NCI-H2196 (cell line): ENCODE measurements at regions not wholly inside any gene's neighbourhood (a gene's known extent, or its start where the extent isn't known, plus 50 kb on each side); places are given as distances from the start of the nearest gene placed in this dataset.
"Not testable (repeated sequence)": the region's sequence is repeated elsewhere in the genome, so short reads cannot be mapped to it uniquely, and the experiment has no call there.

ENCODE experiments used
- DNase-seq: peaks from one replicate; lab custom pipeline; 2025; ENCODE audit not compliant: unreplicated experiment; lab: John Stamatoyannopoulos, UW

DNA sequence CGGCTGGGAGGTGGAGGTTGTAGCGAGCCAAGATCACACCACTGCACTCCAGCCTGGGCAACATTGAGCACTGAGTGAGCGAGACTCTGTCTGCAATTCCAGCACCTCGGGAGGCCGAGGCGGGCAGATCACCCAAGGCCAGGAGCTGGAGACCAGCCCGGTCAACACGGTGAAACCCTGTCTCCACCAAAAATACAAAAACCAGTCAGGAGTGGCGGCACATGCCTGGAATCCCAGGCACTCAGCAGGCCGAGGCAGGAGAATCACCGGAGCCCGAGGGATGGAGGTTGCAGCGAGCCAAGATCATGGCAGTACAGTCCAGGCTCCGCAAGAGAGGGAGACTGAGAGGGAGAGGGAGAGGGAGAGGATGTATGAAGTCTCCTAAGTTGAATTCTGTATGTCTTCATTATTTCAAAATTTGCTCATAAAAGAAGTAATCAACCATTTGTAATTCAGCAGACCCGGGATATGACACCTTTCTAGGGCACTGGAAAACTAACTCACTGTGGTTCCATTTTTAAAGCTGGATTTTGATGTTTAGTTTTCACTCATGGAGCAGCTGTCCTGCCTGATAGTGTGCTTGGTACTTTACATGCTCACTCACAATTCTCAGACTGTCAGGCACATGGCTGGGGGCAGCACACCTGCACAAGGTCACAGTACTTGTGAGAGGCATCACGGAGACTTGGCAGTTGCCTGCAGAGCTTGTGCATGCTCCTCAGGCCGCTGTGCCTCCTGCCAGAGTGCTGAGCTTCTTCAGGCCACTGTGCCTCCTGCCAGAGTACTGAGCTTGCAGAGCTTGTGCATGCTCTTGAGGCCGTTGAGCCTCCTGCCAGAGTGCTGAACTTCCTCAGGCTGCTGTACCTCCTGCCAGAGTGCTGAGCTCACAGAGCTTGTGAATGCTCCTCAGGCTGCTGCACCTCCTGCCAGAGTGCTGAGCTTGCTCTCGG is 106.2 kb downstream of the ERMARD start:
- DNase-seq, result no peak

DNA sequence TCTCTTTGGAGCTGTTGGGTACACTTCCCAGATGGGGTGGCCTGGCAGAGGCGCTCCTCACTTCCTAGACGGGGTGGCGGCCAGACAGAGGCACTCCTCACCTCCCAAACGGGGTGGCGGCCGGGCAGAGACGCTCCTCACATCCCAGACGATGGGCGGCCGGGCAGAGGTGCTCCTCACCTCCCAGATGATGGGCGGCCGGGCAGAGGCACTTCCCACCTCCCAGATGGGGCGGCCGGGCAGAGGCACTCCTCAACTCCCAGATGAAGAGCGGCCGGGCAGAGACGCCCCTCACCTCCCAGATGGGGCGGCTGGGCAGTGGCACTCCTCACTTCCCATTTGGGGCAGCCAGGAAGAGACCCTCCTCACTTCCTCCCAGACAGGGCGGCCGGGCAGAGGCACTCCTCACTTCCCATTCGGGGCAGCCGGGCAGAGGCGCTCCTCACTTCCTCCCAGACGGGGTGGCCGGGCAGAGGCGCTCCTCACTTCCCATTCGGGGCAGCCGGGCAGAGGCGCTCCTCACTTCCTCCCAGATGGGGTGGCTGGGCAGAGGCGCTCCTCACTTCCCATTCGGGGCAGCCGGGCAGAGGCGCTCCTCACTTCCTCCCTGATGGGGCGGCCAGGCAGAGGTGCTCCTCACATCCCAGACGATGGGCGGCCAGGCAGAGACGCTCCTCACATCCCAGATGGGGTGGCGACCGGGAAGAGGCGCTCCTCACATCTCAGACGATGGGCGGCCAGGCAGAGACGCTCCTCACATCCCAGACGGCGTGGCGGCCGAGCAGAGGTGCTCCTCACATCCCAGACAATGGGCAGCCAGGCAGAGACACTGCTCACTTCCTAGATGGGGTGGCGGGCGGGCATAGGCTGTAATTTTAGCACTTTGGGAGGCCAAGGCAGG is 105.3 kb downstream of the ERMARD start:
- not testable (repeated sequence) for DNase-seq

DNA sequence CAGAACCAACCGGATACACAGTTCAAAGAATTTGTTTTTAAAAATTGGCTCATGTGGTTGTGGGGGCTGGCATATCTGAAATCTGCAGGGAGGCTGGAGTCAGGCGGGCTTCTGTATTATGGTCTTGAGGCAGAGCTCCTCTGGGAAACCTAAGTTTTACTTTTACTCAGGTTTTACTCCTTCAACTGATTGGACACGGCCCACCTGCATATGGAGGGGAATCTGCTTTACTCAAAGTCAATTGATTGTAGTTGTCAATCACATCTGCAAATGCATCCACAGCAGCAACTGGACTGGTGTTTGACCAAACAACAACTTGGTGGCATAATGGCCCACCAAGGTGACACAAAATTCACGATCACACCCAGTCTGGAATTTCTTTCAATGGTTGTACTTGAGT is 103.4 kb downstream of the ERMARD start:
- DNase-seq, result no peak

DNA sequence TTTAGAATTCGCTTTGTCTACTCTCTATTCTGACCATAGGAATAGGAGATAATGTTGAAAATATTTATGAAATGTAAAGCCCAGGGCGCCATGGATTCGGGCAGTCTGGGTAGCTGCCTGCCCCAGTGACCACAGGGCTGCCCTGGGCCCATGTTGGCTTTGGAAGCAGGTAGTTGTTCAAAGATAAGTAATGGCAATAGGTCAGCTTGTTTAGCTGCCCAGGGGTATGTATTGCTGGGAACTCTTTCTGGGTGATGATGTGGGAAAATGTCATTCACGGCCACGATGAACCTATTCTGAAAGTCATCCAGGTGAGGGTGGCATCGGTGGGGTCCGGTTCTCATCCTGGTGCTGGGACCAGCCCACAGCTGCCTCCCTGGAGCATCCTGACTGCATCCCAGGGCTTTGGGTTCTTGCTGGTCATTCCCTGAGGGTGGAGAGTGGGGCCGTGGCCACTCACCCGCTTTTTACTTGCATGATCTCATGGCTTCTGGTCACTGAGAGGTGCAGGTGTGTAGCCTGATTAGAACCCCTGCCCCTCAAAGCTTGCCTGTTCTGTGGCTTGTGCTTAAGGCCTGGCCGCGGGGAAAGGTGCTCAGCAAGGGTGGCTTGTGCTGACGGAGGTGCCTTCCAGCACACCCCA is 102.8 kb downstream of the ERMARD start:
- DNase-seq, result no peak

DNA sequence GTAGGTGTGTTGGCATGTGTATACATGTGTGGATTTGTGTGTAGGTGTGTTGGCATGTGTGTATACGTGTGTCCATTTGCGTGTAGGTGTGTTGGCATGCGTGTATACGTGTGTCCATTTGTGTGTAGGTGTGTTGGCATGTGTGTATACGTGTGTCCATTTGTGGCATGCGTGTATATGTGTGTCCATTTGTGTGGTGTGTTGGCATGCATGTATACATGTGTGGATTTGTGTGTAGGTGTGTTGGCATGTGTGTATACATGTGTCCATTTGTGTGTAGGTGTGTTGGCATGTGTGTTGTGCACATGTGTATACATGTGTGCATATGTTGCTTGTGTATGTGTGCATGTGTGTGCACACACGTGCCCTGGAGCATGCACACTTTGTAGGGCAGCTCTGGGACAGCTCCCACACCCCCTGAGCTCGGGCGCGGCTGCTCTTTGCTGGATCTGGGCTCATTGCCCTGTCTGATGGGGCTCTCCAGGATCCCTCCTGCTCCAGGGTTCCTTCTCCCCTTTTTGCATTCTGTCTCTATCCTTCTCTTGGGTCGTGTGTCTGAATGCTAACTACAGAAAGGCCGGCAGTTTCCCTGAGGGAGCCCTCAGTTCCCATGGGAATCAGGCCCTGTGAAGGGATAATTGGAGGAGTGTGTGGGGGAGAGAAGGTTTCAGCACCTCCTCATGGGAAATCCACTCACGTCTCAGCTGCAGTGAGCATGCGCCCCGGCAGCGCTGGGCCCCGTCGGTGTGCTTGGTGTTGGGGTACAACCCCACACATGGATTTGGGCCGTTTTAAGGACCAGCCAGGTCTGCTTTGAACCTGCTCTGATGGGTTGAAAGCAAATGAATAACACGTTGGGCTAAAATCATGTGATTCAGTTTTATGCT is 102.0 kb downstream of the ERMARD start:
- DNase-seq, result no peak

DNA sequence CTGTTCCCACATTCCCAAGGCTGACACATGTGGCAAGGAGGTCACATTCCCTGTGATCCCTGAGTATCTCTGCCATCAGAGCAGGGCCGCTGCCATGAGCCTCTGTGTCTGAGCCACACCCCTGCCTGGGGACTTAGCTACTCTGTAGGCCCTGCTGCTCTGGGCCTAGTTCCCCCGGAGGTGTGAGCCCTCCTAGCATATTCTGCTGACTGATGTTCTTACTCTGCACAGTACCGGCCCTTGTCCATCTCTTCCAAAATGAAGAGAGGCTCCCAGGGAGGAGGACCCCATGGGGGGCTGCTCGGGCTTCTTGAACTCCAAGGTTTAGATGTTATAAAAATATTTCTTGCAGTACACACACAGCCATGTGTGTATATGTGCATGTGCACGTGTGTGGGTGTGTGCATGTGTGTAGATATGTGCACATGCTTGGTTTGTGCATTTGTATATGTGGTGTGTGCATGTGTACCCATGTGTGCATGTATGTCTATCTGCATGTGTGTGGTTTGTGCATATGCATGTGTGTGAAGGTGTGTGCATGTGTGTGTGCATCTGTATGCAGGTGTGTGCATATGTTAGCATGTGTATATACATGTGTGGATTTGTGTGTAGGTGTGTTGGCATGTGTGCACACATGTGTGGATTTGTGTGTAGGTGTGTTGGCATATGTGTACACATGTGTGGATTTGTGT is 101.2 kb downstream of the ERMARD start:
- no peak for DNase-seq

DNA sequence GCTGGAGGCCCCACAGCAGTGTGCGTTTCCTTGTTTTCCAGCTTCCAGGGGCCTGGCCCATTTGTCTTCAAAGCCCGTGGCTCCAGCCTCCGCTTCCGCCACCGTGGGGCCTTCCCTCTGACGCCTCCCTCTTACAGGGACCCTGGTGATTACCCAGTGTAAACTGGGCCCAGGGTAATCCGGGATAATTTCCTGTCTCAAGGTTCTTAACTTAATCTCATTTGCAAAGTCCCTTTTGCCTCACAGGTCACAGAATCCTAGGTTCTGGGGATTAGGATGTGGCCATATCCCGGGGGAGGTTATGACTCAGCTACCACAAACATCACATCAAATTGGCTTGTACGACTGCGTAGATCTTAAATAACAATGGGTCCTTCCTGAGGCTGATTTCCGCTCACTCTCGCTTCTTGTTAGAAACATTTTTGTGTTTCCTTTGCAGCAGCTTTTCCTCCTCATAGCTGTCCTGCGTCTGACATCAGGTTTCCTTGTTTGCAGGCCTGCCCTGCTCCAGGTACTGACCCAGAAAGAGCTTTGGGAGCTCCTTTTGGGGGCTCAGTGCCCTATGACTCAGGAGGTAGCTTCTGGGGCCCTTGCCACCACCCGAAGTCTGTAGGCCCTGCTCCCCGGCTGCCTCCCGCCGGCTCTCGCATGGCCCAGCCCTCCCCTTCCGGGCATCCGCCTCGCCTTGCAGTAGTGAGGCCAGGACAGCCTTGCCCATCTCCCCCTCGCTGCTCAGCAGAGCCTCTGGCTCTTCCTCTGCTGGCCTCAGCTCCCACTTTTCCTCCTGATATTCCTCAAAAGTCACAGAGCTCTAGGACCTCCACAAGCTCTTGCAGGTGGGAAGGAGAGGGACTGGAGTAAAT is 100.5 kb downstream of the ERMARD start:
- no peak for DNase-seq

DNA sequence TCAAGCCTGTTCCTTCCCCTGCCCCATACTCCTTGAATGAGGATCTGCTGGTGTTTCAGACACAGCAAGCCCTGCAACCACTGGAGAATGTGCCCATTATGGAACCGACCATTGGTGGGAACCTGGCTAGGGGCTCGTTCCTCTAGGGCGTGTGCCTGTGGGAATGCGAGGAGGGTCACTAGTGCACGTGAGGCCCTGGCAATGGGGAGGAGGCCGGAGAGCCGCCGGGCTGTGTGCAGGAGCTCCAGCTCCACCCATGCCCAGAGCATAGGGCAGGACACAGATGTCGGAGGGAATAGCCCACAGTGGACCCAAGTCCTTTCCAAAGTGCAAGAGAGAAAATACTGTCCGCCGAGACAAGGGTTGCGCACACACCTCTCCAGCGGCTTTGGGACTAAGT is 99.3 kb downstream of the ERMARD start:
- DNase-seq, result no peak

DNA sequence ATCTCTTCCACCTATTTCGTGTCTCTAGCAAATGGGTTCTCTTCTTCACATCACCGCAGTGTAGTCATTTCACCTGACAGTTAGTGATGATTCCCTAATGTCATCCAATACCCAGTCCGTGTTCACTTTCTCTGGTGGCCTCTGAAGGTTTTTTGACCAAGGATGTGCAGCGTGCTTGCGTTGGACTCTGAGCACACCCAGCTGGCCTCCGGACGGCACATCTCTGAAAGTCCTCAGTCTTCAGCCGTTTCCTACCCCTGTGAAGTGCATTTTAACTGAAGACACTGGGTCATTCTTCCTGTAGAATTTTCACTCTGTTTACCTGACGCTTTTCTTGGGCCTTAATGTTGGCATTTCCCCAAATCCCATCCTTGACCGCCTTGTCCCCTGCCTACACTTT is 98.7 kb downstream of the ERMARD start:
- DNase-seq, result no peak

DNA sequence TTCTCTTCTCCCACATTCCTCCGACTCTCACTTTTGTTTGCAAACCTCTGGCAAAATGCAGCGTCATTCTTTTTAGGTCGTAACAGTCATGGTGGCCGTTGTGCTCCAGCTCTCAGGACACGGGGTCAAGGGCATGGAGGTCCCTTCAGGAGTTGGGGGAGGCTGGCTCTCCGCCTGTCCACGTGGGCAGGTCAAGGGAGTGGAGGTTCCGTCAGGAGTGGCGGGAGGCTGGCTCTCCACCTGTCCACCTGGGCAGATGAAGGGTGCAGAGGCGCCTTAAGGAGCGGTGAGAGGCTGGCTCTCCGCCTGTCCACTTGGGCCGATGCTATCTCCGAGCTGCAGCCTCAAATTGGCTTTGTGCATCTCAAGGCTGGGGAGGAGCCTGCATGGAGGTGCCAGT is 98.0 kb downstream of the ERMARD start:
- no peak for DNase-seq

DNA sequence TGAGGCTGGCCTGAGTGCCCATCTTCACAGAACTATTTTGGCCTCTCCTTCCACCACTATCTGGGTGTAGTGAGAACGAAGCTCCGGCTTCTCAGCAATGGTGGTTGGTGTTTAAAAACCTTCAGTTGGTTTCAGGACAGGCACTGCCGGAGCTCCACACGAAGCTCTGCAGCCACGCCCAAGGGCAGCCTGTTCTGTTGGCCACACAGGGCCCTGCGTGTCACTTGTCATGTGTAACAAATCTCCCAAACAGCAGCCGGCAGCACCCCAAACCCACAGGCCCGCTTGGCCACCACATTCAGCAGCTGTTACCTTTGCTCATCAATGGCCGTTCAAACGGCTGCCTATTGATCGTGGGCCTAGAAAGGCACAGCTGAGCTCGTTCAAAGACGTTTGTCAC is 97.5 kb downstream of the ERMARD start:
- DNase-seq, result no peak

DNA sequence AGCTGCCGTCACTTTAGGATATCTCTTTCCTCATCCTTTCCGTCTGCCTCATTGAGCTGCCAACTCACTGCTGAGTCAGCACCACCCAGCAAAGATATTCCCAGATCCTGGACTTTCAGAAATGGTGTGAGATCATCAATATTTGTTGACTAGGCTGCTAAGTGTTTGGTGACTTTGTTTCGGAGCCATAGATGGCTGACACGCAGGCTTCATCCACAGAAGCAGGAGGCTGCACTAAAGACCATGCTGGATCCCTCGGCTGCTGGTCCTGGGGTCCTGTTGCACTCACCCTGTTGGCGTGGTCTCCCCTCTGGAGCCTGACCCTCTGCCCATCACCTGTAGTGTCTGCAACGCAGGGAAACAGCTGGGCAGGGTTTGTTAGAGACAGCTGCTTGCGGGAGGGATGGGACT is 96.5 kb downstream of the ERMARD start:
- no peak for DNase-seq

DNA sequence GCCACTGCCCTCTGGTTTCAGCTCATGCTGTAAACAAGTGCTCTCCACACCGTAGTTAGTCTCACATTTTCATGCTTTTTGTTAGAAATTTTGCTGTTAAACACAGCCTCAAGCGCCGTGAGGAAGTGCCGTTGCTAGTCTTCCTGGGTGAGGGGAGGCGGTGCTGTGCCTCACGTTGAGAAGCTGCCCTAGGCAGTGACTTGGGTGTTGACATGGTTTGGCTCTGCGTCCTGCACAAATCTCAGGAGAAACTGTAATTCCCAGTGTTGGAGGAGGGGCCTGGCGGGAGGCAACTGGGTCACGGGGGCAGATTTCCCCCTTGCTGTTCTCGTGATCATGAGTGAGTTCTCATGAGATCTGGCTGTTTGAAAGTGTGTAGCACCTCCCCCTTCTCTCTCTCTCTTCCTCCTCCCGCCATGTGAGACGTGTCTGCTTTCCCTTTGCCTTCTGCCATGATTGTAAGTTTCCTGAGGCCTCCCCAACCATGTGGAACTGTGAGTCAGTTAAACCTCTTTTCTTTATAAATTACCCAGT is 95.8 kb downstream of the ERMARD start:
- DNase-seq, result no peak

DNA sequence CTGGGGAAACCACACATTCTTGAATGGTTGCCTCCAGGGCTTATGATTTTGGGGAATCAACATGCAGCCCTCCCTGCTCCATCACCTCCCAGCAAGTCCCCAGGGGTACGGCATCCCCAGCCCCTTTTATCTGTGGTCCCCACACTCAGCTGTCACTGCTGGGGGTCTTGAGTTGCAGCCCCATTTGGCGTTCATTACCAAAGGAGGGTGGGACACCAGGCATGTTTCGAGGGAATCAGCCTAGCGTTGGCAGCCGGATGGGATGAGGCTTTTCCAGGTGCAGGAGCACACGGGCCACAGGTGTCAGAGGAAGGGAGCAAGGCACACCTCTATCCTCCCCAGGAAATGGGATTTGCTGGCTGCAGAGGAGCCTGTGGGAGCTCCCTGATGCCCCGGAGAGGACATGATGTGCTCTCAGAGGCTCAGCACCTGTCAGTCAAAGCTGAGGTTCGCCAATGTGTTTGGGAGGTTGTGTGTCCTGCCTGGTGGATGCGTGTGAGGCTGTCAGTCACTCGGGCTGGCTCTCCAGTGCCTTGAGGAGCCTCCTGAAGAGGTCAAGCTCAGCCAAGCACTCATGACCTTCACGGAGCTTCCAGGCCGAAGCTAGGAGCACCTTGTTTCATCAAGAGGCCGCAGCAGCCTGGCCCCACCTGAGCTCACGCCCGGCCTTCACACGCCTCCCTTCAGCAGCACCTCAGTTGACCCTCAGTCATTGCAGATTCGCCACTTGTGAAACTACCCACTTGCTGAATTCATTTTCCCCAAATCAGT is 95.0 kb downstream of the ERMARD start:
- no peak for DNase-seq

DNA sequence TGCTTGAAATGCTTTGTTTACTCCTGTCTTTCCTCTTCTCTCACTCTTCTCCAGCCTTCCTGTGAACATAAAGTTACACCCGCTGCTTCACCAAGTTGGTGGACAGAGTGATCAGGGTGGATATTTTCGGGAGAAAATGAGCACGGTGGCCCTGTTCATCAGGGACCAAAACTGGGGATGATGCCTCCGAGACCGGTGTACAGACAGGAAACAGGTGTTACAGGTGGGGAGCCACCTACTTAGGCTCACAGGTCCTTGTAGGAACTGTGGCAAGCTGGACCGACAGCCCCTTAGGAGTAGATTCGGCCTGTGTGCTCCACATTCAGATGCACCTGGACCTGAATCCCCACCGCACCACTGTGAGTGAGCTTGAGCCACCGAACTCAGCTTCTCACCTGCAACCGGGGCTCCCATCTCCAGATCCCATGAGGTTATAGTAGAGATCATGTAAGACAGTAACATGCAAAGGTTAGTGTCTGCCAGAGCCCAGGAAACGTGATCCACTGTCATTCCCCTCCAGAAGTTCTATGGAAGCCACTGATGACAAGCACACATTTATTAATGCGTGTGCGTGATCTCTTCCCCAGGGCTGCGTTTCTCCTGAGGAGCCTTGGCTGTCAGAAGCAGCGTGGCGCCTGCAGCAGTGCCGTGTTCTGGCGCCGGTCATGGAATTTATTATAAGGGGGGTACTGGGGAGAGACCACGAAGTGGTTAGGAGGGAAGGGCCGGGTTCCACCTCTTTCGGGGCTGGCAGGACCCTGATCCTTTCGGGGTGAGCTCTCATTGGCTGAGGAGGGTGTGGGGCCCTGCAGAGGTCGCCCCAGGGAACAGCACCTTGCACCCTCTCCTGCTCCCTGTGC is 94.2 kb downstream of the ERMARD start:
- no peak for DNase-seq

DNA sequence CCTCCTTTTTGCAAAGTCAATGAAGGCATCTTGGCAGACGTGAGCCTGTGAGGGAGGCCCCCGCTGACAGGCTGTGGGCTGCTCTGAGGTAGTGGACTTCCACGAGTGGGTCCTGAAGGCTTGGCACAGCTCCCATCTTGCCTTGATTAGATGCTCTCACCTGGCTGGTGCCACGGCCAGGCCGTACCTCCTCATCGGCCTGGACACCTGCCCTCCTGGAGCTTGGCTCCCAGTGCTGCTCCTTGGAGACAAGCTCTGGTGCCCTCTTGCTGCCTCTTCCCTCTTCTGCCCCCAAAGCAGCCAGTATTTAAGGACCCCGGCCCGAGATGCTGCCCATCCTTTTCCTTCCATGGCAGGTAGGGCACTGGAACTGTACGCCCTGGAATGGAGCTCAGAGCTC is 93.5 kb downstream of the ERMARD start:
- no peak for DNase-seq

DNA sequence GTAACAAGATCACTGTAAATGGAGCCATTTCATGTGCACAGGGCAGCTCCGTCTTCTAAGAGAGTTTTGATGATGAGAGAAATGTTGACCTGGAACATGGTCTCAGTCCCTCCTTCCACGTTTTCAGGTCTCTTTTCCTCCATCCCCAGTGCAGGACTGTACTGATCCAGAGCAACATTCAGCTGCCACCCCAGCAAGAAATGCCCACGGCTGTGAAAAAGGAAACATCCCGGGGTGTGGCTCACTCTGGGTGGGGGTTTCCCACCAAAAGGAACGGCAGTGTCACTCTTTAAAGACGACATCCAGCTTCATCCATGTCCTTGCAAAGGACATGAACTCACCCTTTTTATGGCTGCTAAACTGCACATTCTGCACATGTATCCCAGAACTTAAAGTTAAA is 92.6 kb downstream of the ERMARD start:
- DNase-seq, result no peak
